Germinal center (tissue), 1 donor: ENCODE measurements at regions not wholly inside any gene's neighbourhood (a gene's known extent, or its start where the extent isn't known, plus 50 kb on each side); places are given as distances from the start of the nearest gene placed in this dataset.
"Not testable (repeated sequence)": the region's sequence is repeated elsewhere in the genome, so short reads cannot be mapped to it uniquely, and the experiment has no call there.

Source experiments
- DNase-seq: peaks from one replicate; pipeline ENCODE4 v3.0.0; 2012; ENCODE audit warnings: mixed read lengths, low spot score

- no peak for DNase-seq
These were observed 178.2 kb upstream of the TMEM45B start for GRCh38 chr11:129637473-129637872.

GRCh38 chr11:129637983-129638776 is 177.5 kb upstream of the TMEM45B start:
- no peak for DNase-seq

DNA sequence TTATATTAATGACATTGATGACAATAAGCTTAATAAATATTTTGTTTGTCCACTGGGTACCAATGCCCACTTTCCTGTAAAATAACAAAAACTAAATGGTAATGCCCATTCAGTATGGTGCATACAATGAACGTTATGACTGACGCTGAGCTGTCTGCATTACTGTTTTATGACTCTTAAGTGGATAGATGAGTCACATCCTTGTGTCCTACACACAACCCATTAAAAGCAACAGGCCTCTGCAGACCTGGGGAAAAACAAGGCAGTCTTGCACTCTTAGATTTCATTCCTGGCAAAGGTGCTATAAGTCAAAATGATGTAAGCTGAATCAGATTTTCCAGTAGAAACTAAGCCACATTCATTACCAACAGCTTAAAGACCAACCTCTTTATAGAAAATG is 176.3 kb upstream of the TMEM45B start:
- no peak for DNase-seq

GRCh38 chr11:129640671-129641070 is 175.0 kb upstream of the TMEM45B start:
- no peak for DNase-seq

- DNase-seq: no peak
These were observed 172.5 kb upstream of the TMEM45B start for GRCh38 chr11:129643031-129643721.

DNA sequence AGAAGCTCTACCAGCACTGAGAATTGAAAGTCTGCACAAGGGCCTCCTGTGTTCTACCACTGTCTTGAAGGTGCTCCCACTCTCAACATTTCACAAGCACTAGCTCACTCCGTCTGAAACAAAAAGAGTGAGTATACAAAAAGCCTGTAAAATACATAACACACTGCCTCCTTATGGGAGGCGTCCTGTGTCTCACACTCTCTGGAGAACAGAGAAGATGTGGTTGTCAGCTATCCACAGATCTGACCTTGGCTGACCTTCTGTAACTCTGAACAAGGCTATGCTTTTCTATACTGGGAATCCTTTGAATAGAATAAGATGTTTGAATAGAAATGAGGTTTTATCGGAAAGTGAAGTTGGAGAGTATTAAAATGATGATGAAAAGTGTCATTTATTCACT is 171.3 kb upstream of the TMEM45B start:
- no peak for DNase-seq

DNA sequence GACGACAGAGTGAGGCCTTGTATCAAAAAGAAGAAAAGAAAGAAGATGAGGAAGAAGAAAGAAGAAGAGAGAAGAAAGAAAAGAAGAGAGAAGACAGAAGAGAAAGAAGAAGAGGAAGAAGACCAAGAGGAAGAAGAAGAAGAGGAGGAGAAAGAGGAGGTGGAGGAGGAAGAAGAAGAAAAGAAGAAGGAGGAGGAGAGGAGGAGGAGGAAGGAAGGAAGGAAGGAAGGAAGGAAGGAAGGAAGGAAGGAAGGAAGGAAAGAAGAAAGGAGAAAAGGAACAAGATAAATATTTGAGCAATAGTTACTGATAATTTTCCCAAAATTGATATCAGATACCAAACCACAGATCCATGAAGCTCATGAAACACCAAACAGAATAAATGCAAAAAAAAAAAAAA is 169.7 kb upstream of the TMEM45B start:
- DNase-seq: no peak

- not testable (repeated sequence) for DNase-seq
These were observed 165.6 kb upstream of the TMEM45B start for GRCh38 chr11:129650044-129650443.

DNA sequence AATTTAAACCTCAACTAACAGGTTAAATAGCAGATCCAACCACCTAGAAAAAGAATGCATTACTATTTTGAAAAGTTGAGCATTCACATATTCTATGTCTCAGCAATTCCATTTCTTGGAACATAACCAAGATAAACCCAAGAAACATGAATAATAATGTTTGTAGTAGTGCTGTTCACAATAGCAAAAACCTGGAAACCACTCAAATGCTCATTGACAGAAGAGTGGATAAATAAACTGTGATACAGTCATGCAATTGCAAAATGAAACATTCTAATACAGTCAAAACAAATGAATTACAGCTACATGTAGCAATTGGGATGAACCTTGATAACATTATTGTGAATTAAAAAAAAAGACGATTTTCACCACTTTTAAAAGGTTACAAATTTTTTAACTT is 162.8 kb upstream of the TMEM45B start:
- DNase-seq: no peak

- no peak for DNase-seq
These were observed 160.3 kb upstream of the TMEM45B start for GRCh38 chr11:129655247-129655832.

GRCh38 chr11:129657866-129658525 is 157.7 kb upstream of the TMEM45B start:
- DNase-seq: no peak

DNA sequence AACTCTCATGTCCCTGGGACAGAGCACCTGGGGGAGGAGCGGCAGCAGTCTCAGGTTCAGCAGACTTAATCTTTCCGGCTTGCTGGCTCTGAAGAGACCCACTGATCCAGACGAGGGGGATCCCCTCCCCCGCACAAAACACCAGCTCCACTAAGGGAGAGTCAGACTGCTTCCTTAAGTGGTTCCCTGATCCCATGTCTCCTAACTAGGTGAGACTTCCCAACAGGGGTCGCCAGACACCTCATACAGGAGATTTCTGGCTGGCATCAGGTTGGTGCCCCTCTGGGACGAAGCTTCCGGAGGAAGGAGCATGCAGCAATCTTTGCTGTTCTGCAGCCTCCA is 157.2 kb upstream of the TMEM45B start:
- DNase-seq: no peak

- no peak for DNase-seq
These were observed 134.7 kb upstream of the TMEM45B start for GRCh38 chr11:129680907-129681306.

DNA sequence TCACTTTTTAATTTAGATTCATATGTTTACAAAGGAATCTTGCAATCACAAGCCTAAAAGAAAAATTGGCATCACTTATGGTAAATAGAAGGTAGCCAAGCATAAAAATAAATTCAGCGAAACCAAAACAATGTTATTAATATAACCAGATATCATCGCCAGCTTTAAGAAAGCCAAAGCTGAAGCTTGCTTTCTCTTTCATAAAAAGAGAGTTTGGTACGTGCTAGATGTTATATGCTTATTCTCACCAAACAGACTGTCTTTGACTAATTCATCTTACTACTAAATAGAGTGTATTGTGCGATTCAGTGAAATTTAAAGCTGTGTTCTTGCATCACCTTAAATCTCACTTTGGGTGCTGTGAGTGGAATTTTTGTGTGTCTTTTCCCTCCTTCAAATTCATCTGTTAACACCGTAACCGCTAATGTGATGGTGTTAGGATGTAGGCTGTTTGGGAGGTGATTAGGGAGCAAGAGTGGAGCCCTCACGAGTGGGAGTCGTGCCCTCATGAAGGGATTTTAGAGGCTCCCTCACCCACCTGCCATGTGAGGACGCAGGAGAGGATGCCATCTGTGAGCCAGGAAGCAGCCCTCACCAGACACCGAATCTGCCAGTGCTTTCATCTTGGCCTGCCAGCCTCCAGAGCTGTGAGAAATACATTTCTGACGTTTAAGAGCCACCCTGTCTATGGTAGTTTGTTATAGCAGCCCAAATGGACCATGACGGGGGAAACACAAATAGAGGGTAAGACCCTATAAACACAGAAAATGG is 134.1 kb upstream of the TMEM45B start:
- DNase-seq: no peak

- DNase-seq: no peak
These were observed 129.4 kb upstream of the TMEM45B start for GRCh38 chr11:129686269-129686668.

- no peak for DNase-seq
These were observed 124.5 kb upstream of the TMEM45B start for GRCh38 chr11:129691142-129691541.

DNA sequence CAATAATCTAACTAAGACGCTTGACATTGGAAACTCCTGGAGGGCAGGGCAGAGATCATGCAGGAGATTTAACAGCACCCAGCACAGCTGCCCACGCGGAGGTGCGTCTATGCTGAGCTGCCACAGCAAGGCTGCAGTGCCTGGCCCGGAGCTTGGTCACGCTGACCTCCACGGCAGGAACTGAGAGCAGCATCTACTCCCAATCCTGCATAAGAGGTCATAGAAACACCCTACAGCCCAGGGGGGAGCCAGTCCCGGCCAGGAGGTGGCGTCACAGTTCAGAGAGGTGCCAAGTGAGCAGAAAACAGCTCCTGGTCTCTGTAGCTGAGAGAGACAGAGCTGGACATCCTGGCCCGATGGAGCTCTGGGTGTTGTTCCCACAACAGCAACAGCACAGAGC is 121.1 kb upstream of the TMEM45B start:
- DNase-seq: no peak

- DNase-seq: no peak
These were observed 120.7 kb upstream of the TMEM45B start for GRCh38 chr11:129694966-129695365.

- peak; percentile 66 for DNase-seq
These were observed 119.9 kb upstream of the TMEM45B start for GRCh38 chr11:129695571-129696308.

DNA sequence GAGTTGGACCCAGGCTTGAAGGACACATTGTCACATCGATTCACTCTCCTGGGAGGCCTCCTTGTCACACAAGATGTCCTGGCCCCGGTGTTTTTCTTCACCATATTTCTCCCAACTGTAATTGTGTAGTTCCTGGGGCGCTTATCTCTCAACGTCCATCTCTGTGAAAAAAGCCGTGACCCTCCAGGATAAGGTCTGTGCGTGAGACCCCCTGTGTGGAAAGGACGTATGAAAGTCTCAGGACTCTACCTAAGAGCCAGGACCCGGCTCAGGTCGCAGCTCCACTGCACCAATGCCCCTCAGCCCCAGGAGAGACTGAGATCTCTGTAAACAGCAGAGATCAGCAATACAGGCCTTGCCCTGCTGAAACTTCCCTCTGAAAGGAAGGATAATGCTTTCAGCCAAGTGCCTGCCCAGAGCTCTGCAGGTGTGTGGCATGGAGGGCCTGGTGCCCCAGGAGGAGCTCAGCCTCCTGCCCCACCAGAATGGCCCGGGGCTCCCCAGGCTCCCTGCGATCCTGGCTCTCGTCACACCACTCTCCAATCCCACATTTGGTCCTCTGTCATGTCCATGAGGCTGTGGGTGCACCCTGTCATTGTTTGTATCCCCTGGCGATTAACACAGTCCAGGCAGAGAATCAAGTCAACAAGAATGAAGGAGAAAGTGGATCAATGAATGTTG is 119.2 kb upstream of the TMEM45B start:
- DNase-seq: no peak

DNA sequence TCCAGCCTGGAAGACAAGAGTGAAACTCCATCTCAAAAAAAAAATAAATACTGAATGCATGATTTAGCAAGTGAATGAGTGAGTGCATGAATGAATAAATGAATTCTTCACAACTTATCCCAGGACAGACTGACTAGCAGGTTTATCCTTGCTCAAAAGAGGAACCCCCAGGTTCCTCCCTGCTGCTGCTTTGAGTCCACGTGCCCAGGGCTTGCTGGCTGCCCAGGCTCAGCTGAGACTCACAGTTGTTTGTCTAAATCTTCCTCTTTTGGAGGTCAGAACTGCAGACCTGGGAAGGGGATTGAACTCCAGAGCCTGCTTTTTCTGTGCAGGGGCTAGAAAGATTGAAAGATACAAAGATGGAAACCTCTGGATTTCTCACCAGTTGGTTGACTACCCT is 117.4 kb upstream of the TMEM45B start:
- no peak for DNase-seq
